HCT116 (cell line): ENCODE measurements at regions not wholly inside any gene's neighbourhood (a gene's known extent, or its start where the extent isn't known, plus 50 kb on each side); places are given as distances from the start of the nearest gene placed in this dataset.

Experiments used
- ATAC-seq: fragments of 200-7000 bp; cut with Tn5 transposase; 2 replicates; pipeline ENCODE4 v1.9.1; 2020; ENCODE audit warnings: mild to moderate bottlenecking, moderate library complexity
- BruUV-seq: library from RNA; stranded (reverse); fragments of 400-500 nt; replicated peaks from 2 replicates; lab custom pipeline; 2021; lab: Mats Ljungman, UMichigan
- CTCF ChIA-PET: fragments of 300-600 bp; sonication (Branson Sonifier 250); formaldehyde crosslinking; loops from one replicate; lab custom pipeline; 2021; ENCODE audit warnings: antibody characterized with exemption; lab: Charles Lee
- POLR2A ChIA-PET: fragments of 300-600, 350-600 bp; sonication (Branson Sonifier 250); formaldehyde crosslinking; loops from one replicate; lab custom pipeline; 2021; ENCODE audit warnings: antibody characterized with exemption; lab: Charles Lee
- RAD21 ChIA-PET, 2 experiments: fragments of 300-600 bp; sonication (Branson Sonifier 250); formaldehyde crosslinking; loops; one replicate each; lab custom pipeline; 2023; ENCODE audit warnings: low total read pairs in 2 of 2; ENCODE audit not compliant: uncharacterized antibody in 2 of 2, unreplicated experiment in 2 of 2, low non-redundant PET in 1 of 2; lab: Charles Lee
- DNase-seq: peaks from one replicate; pipeline ENCODE4 v3.0.0-alpha.2; 2010; ENCODE audit warnings: low read depth, low spot score
- H2AFZ ChIP-seq: fragments of 200-600 bp; shearing (Covaris generic), sonication (generic); 2 replicates; pipeline ENCODE4 v1.6.1; 2017; ENCODE audit warnings: low read depth, mixed run types, mixed read lengths, antibody characterized with exemption, low read length; ENCODE audit not compliant: poor library complexity, severe bottlenecking
- H3K27ac ChIP-seq: 2 replicates; pipeline ENCODE4 v1.5.1; 2012; ENCODE audit warnings: low read depth, low read length
- H3K27me3 ChIP-seq: fragments of 200-600 bp; sonication (generic); 2 replicates; pipeline ENCODE4 v1.6.1; 2016; ENCODE audit warnings: mixed run types, low read length, mixed read lengths; ENCODE audit not compliant: insufficient read depth
- H3K36me3 ChIP-seq, 2 experiments: fragments of 200-500 bp in 1 of 2; fragments of 200-600 bp in 1 of 2; sonication (Bioruptor generic) in 1 of 2; sonication (generic) in 1 of 2; 2 replicates each; pipeline versions ENCODE4 v1.5.1 to v1.6.1; 2014 to 2016; ENCODE audit warnings: low read length in 2 of 2, inconsistent platforms in 1 of 2, mixed read lengths in 1 of 2, mixed run types in 1 of 2; ENCODE audit not compliant: insufficient read depth in 2 of 2, control insufficient read depth in 1 of 2
- H3K4me1 ChIP-seq, 2 experiments: fragments of 200-600 bp in 1 of 2; sonication (generic) in 1 of 2; 2 replicates each; pipeline versions ENCODE4 v1.5.1 to v1.6.1; 2012 to 2017; ENCODE audit warnings: low read length in 2 of 2, inconsistent platforms in 1 of 2, mild to moderate bottlenecking in 1 of 2, mixed read lengths in 1 of 2, mixed run types in 1 of 2, moderate library complexity in 1 of 2; ENCODE audit not compliant: insufficient read depth in 2 of 2, control insufficient read depth in 1 of 2
- H3K4me2 ChIP-seq: fragments of 200-600 bp; sonication (generic); 2 replicates; pipeline ENCODE4 v1.6.1; 2017; ENCODE audit warnings: mixed run types, low read length, mixed read lengths
- H3K4me3 ChIP-seq, 2 experiments: fragments of 200-600 bp in 1 of 2; sonication (generic) in 1 of 2; replicated peaks in 1 of 2; 2 replicates each; pipeline ENCODE4 v1.5.1; 2011 to 2016; ENCODE audit warnings: low read length in 2 of 2, control low read depth in 1 of 2, low read depth in 1 of 2, mild to moderate bottlenecking in 1 of 2, mixed read lengths in 1 of 2, mixed run types in 1 of 2
- H3K79me2 ChIP-seq: fragments of 200-600 bp; sonication (generic); 2 replicates; pipeline ENCODE4 v1.6.1; 2017; ENCODE audit warnings: mild to moderate bottlenecking, mixed run types, low read length, moderate library complexity, mixed read lengths; ENCODE audit not compliant: insufficient read depth
- H3K9ac ChIP-seq: fragments of 200-600 bp; sonication (generic); 2 replicates; pipeline ENCODE4 v1.6.1; 2016; ENCODE audit warnings: low read length, mixed read lengths
- H3K9me2 ChIP-seq: fragments of 200-600 bp; sonication (generic), shearing (Covaris generic); 2 replicates; pipeline ENCODE4 v1.6.1; 2017; ENCODE audit warnings: mixed run types, mild to moderate bottlenecking, moderate library complexity; ENCODE audit not compliant: insufficient read depth
- H3K9me3 ChIP-seq, 2 experiments: fragments of 200-500 bp in 1 of 2; fragments of 200-600 bp in 1 of 2; sonication (Bioruptor generic) in 1 of 2; sonication (generic) in 1 of 2; 2 replicates each; pipeline ENCODE4 v1.6.1; 2014 to 2017; ENCODE audit warnings: low read length in 2 of 2, mixed read lengths in 2 of 2, inconsistent platforms in 1 of 2, low read depth in 1 of 2, mild to moderate bottlenecking in 1 of 2, mixed run types in 1 of 2, moderate library complexity in 1 of 2; ENCODE audit not compliant: control insufficient read depth in 1 of 2, insufficient read depth in 1 of 2
- H4K20me1 ChIP-seq: fragments of 200-600 bp; sonication (generic), shearing (Covaris generic); 2 replicates; pipeline ENCODE4 v1.6.1; 2017; ENCODE audit warnings: mixed run types, mild to moderate bottlenecking, moderate library complexity; ENCODE audit not compliant: insufficient read depth
- ELF1 ChIP-seq: IDR thresholded peaks from 2 replicates; pipeline ENCODE4 v1.6.1; 2012; ENCODE audit warnings: low read depth, borderline replicate concordance
- POLR2AphosphoS5 ChIP-seq: IDR thresholded peaks from 2 replicates; pipeline ENCODE4 v1.6.1; 2011; ENCODE audit warnings: mild to moderate bottlenecking, low read depth, low read length, moderate library complexity
- TCF7L2 ChIP-seq: IDR thresholded peaks from 2 replicates; pipeline ENCODE4 v1.7.0; 2011; ENCODE audit warnings: borderline replicate concordance, inconsistent platforms; ENCODE audit not compliant: insufficient read depth, insufficient read length; ENCODE audit errors: extremely low read depth
- ZFX ChIP-seq: fragments of 450-650 bp; IDR thresholded peaks from 2 replicates; pipeline ENCODE4 v1.6.1; 2017
- intact Hi-C: fragments of 100-400 bp; cut with micrococcal nuclease; formaldehyde crosslinking; loops from 2 replicates; pipeline ENCODE4 v1.10.0; 2022
- TF ChIP-seq, protein P1 (sequence below): IDR thresholded peaks from 2 replicates; pipeline ENCODE4 v1.6.1; 2012

DNA sequence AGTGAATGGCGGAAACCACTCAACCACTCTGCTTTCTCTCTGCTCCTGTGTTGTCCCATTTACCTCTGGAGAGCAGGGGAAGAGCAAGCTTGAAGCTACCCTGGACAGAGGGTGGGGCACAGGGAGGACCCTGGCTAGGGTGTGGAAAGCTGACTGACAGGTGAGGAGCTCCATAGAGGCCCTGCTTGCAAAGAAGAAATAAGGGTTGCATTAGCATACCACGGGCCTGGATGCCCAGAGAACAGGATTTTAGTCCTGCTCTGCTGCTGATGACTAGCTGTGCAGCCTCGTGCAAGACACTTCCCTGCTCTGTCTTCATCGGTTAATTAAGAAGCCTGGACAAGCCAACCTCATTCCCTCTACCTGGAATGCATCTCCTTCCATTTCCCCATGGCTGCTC, 135.0 kb downstream of the BUD13 start:
- TF ChIP-seq, protein P1, sequence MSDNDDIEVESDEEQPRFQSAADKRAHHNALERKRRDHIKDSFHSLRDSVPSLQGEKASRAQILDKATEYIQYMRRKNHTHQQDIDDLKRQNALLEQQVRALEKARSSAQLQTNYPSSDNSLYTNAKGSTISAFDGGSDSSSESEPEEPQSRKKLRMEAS: no peak
- TF ChIP-seq ELF1 (no peak), ZFX (no peak)
- Histone ChIP-seq H3K4me2 (no peak overlapping the region), H3K4me3 (no peak overlapping the region), H4K20me1 (no peaks in the 10 kb centered on the region), H3K9ac (no peak overlapping the region), H3K4me1 (no peaks in the 10 kb centered on the region), H3K9me3 (no peaks in the 10 kb centered on the region), H2AFZ (no peak overlapping the region), H3K9me2 (no peaks in the 10 kb centered on the region), H3K36me3 (no peaks in the 10 kb centered on the region), H3K27ac (no peak overlapping the region), H3K79me2 (no peaks in the 10 kb centered on the region), H3K27me3 (peaks cover 41% of the 10 kb centered on the region)
- POLR2A ChIA-PET: no interaction called here
- DNase-seq (no peak), ATAC-seq (no peak)
- RAD21 ChIA-PET: no interaction called here
- intact Hi-C loops: no loop called here
- CTCF ChIA-PET: interaction anchor here (1.1 kb wide), 1 partner anchor 132 kb away, joined by 3 read pairs; no protein-coding TSS in a partner anchor
- no TSS peak for BruUV-seq

DNA sequence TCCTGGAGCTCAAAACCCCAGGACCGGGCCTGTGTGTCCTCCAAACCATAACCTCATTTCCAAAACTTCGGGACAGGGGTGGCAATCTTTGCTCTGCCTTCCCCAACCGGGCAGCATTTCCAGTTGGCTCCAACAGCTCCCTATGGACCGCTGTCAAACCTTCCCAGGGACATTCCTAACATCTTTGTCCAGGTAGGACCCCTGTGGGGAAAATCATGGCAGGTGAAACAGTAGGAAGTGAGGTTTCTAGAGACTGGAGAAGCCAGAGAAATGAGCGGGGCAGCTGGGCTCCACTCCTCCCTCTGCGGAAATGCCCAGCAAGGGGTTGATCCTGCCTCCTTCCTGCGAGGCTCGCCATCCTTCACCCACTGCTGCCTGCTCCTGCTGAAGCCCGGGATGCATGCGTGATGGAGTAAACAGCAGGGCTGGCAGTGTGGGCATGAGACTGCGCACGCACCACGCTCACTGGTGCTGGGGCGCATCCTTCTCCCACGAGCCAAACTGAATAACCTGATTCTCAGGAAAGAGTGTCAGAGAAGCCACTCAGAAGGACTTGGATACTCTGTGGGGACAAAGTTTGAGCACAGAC, 136.4 kb downstream of the BUD13 start:
- no peaks in the 10 kb centered on the region for H3K9me2 ChIP-seq
- no peak overlapping the region for H3K4me3 ChIP-seq
- no peaks in the 10 kb centered on the region for H3K4me1 ChIP-seq
- ATAC-seq (no peak), DNase-seq (no peak)
- H3K9me3 ChIP-seq: no peaks in the 10 kb centered on the region
- ChIA-PET RAD21 (no interaction called here), CTCF (no interaction called here), POLR2A (no interaction called here)
- no peaks in the 10 kb centered on the region for H3K79me2 ChIP-seq
- intact Hi-C loops: no loop called here
- H3K9ac ChIP-seq: no peak overlapping the region
- no peaks in the 10 kb centered on the region for H4K20me1 ChIP-seq
- H3K4me2 ChIP-seq: no peak overlapping the region
- TF ChIP-seq POLR2AphosphoS5 (no peak), TCF7L2 (no peak)
- H3K27me3 ChIP-seq: peaks cover 44% of the 10 kb centered on the region
- no peak overlapping the region for H2AFZ ChIP-seq
- H3K36me3 ChIP-seq: no peaks in the 10 kb centered on the region
- BruUV-seq: no TSS peak
- no peak overlapping the region for H3K27ac ChIP-seq
